B cell (primary cell): ENCODE measurements at regions not wholly inside any gene's neighbourhood (a gene's known extent, or its start where the extent isn't known, plus 50 kb on each side); places are given as distances from the start of the nearest gene placed in this dataset.

Experiments
- ATAC-seq: fragments of 200-7000 bp; cut with Tn5 transposase; one replicate; pipeline ENCODE4 v1.10.0; 2021; ENCODE audit warnings: low read depth, mild to moderate bottlenecking, moderate number of reproducible peaks, moderate library complexity
- CTCF ChIA-PET: fragments of 350-600 bp; sonication (Branson Sonifier 250); formaldehyde crosslinking; loops from one replicate; lab custom pipeline; 2021; ENCODE audit warnings: antibody characterized with exemption, inconsistent platforms; lab: Charles Lee
- POLR2A ChIA-PET: fragments of 350-600 bp; sonication (Branson Sonifier 250); formaldehyde crosslinking; loops from one replicate; lab custom pipeline; 2021; ENCODE audit warnings: antibody characterized with exemption; lab: Charles Lee
- DNase-seq: peaks from one replicate; pipeline ENCODE4 v3.0.0; 2013
- H2AFZ ChIP-seq: 2 replicates; pipeline ENCODE4 v1.6.1; 2012; ENCODE audit warnings: mild to moderate bottlenecking, low read depth, low read length; ENCODE audit not compliant: insufficient read depth, poor library complexity, severe bottlenecking
- H3K27ac ChIP-seq, 2 donors: 1 replicate in 1 of 2; 2 replicates in 1 of 2; pipeline ENCODE4 v1.5.1; 2012 to 2013; ENCODE audit warnings: low read length in 2 of 2, mild to moderate bottlenecking in 2 of 2, moderate library complexity in 1 of 2
- H3K27me3 ChIP-seq, 4 experiments: fragments of 200-600 bp in 1 of 4; sonication (generic) in 1 of 4; replicated peaks in 1 of 4; 1 replicate in 2 of 4; 2 replicates in 2 of 4; pipeline versions ENCODE4 v1.6.1 to v1.7.0; 2013 to 2016; ENCODE audit warnings: low read length in 3 of 4, mild to moderate bottlenecking in 2 of 4, mixed read lengths in 1 of 4, moderate library complexity in 1 of 4; ENCODE audit not compliant: insufficient read depth in 4 of 4, control insufficient read depth in 3 of 4; ENCODE audit errors: control extremely low read depth in 1 of 4
- H3K36me3 ChIP-seq, 2 experiments: replicated peaks in 1 of 2; 1 replicate in 1 of 2; 2 replicates in 1 of 2; pipeline versions ENCODE4 v1.6.1 to v1.7.1; 2013; ENCODE audit warnings: low read length in 1 of 2; ENCODE audit not compliant: insufficient read depth in 2 of 2, control insufficient read depth in 1 of 2; ENCODE audit errors: control extremely low read depth in 1 of 2, extremely low read depth in 1 of 2
- H3K4me1 ChIP-seq, 2 donors: fragments of 200-600 bp in 1 of 2; sonication (generic) in 1 of 2; 1 replicate in 1 of 2; 2 replicates in 1 of 2; pipeline versions ENCODE4 v1.5.1 to v1.6.1; 2013 to 2017; ENCODE audit warnings: low read length in 2 of 2; ENCODE audit not compliant: control insufficient read depth in 2 of 2, insufficient read depth in 2 of 2
- H3K4me2 ChIP-seq: replicated peaks from 2 replicates; pipeline ENCODE3; 2012; ENCODE audit warnings: mild to moderate bottlenecking, low read depth, low read length; ENCODE audit not compliant: poor library complexity, severe bottlenecking
- H3K4me3 ChIP-seq, 5 experiments: fragments of 200-600 bp in 1 of 5; sonication (generic) in 1 of 5; 1 replicate in 3 of 5; 2 replicates in 2 of 5; pipeline versions ENCODE4 v1.5.1 to v1.7.0; 2011 to 2016; ENCODE audit warnings: low read length in 4 of 5, mild to moderate bottlenecking in 4 of 5, low read depth in 2 of 5, control low read depth in 1 of 5, moderate library complexity in 1 of 5; ENCODE audit not compliant: insufficient read depth in 1 of 5; ENCODE audit errors: control extremely low read depth in 1 of 5, extremely low read depth in 1 of 5
- H3K79me2 ChIP-seq: fragments of 200-600 bp; sonication (generic); one replicate; pipeline ENCODE4 v1.6.0; 2016; ENCODE audit warnings: low read length; ENCODE audit not compliant: control insufficient read depth, insufficient read depth
- H3K9ac ChIP-seq: fragments of 200-600 bp; sonication (generic); 2 replicates; pipeline ENCODE4 v1.6.1; 2017; ENCODE audit warnings: mild to moderate bottlenecking, low read length, moderate library complexity
- H3K9me3 ChIP-seq, 3 donors: one replicate each; pipeline versions ENCODE4 v1.6.1 to v1.7.1; 2013; ENCODE audit warnings: low read length in 2 of 3; ENCODE audit not compliant: control insufficient read depth in 2 of 3, insufficient read depth in 1 of 3; ENCODE audit errors: control extremely low read depth in 1 of 3
- H4K20me1 ChIP-seq: 2 replicates; pipeline ENCODE4 v1.6.0; 2012; ENCODE audit warnings: mild to moderate bottlenecking, low read length; ENCODE audit not compliant: insufficient read depth, control insufficient read depth, poor library complexity, severe bottlenecking
- H3K27ac Mint-ChIP-seq: one replicate; pipeline ENCODE4 v1.8.0; 2021; ENCODE audit warnings: mixed read lengths
- H3K27me3 Mint-ChIP-seq: one replicate; pipeline ENCODE4 v1.8.0; 2021; ENCODE audit warnings: mixed read lengths
- H3K4me1 Mint-ChIP-seq: one replicate; pipeline ENCODE4 v1.8.0; 2021; ENCODE audit warnings: mixed read lengths
- H3K4me3 Mint-ChIP-seq: one replicate; pipeline ENCODE4 v1.8.0; 2021; ENCODE audit warnings: mixed read lengths
- H3K9me3 Mint-ChIP-seq: one replicate; pipeline ENCODE4 v1.8.0; 2022; ENCODE audit warnings: mixed read lengths; ENCODE audit not compliant: insufficient read depth
- EZH2 ChIP-seq: IDR thresholded peaks from 2 replicates; pipeline ENCODE4 v1.6.1; 2012; ENCODE audit warnings: borderline replicate concordance, low read depth, mild to moderate bottlenecking, moderate library complexity, low read length; ENCODE audit not compliant: insufficient read depth, poor library complexity, severe bottlenecking
- WGBS: methylation state at CpG from one replicate; pipeline ENCODE4 v1.1.5; 2013; ENCODE audit warnings: missing lambda C conversion rate; ENCODE audit not compliant: insufficient coverage; 5-methylcytosine and 5-hydroxymethylcytosine counted together
- intact Hi-C: fragments of 100-400 bp; cut with micrococcal nuclease; formaldehyde crosslinking; loops from one replicate; pipeline ENCODE4 v1.10.0; 2022
- TF ChIP-seq, protein P1 (sequence below): fragments of 200-600 bp; IDR thresholded peaks from one replicate; pipeline ENCODE4 v1.8.0; 2022; ENCODE audit warnings: antibody characterized with exemption, mild to moderate bottlenecking

DNA sequence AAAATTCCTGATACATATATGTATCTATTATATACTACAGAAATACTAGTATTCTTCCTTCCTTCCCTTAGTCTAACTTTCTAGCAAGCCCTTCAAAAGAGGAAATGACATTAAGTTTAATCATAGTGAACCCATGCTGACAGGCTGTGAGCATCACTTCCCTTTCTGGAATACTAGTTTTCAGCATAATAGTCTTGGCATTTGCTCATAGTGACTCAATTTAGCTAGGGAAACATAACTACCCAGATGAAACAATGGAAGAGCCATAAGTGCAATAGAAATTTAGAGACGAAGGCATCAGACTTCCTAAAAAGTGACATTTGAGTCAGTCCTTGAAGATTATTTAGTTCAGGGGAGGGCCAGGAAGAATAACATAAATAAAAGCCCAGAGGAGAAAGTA lies 184.5 kb upstream of the CRY1 start:
- Histone ChIP-seq H3K27ac (no peak overlapping the region), H3K36me3 (no peaks in the 10 kb centered on the region), H3K4me1 (no peaks in the 10 kb centered on the region), H3K9ac (no peak overlapping the region), H3K9me3 (no peaks in the 10 kb centered on the region), H3K4me2 (no peak overlapping the region), H3K79me2 (no peaks in the 10 kb centered on the region), H3K27me3 (peaks cover 0 to 7% (median 0%) of the 10 kb centered on the region in 4 experiments), H4K20me1 (no peaks in the 10 kb centered on the region), H2AFZ (no peak overlapping the region), H3K4me3 (no peak overlapping the region)
- ChIA-PET CTCF (no interaction called here), POLR2A (no interaction called here)
- ATAC-seq: no peak
- H3K4me1 Mint-ChIP-seq: no peaks in the 10 kb centered on the region
- H3K27me3 Mint-ChIP-seq: peaks cover 28% of the 10 kb centered on the region
- H3K4me3 Mint-ChIP-seq: no peak overlapping the region
- H3K27ac Mint-ChIP-seq: no peak overlapping the region
- DNase-seq: no peak
- TF ChIP-seq, protein P1, sequence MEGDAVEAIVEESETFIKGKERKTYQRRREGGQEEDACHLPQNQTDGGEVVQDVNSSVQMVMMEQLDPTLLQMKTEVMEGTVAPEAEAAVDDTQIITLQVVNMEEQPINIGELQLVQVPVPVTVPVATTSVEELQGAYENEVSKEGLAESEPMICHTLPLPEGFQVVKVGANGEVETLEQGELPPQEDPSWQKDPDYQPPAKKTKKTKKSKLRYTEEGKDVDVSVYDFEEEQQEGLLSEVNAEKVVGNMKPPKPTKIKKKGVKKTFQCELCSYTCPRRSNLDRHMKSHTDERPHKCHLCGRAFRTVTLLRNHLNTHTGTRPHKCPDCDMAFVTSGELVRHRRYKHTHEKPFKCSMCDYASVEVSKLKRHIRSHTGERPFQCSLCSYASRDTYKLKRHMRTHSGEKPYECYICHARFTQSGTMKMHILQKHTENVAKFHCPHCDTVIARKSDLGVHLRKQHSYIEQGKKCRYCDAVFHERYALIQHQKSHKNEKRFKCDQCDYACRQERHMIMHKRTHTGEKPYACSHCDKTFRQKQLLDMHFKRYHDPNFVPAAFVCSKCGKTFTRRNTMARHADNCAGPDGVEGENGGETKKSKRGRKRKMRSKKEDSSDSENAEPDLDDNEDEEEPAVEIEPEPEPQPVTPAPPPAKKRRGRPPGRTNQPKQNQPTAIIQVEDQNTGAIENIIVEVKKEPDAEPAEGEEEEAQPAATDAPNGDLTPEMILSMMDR: no peak
- WGBS: 86% methylated on average over 1 of the region's 1 CpG
- intact Hi-C loops: no loop called here
- H3K9me3 Mint-ChIP-seq: no peaks in the 10 kb centered on the region

GRCh38 chr12:107282628-107283027 lies 189.3 kb upstream of the CRY1 start:
- Histone ChIP-seq H3K36me3 (no peaks in the 10 kb centered on the region), H3K4me1 (no peaks in the 10 kb centered on the region), H3K9ac (no peak overlapping the region), H2AFZ (no peak overlapping the region), H3K4me3 (no peak overlapping the region), H3K27ac (no peak overlapping the region), H3K27me3 (peaks cover 0 to 4% (median 1%) of the 10 kb centered on the region in 4 experiments), H3K9me3 (peaks cover 0 to 4% (median 4%) of the 10 kb centered on the region in 3 donors), H3K79me2 (no peaks in the 10 kb centered on the region), H3K4me2 (no peak overlapping the region), H4K20me1 (no peaks in the 10 kb centered on the region)
- TF ChIP-seq, protein P1: no peak
- no peak for TF ChIP-seq EZH2
- no peak for ATAC-seq
- intact Hi-C loops: no loop called here
- Mint-ChIP-seq H3K4me1 (no peaks in the 10 kb centered on the region), H3K27me3 (peaks cover 15% of the 10 kb centered on the region), H3K27ac (no peak overlapping the region), H3K9me3 (peaks cover 2% of the 10 kb centered on the region), H3K4me3 (no peak overlapping the region)
- POLR2A ChIA-PET: no interaction called here
- DNase-seq: no peak
- CTCF ChIA-PET: no interaction called here
- no CpG with 5 or more reads among the region's 1 CpG for WGBS
